ENCODE measurements at regions not wholly inside any gene's neighbourhood (a gene's known extent, or its start where the extent isn't known, plus 50 kb on each side); places are given as distances from the start of the nearest gene placed in this dataset.

DNA sequence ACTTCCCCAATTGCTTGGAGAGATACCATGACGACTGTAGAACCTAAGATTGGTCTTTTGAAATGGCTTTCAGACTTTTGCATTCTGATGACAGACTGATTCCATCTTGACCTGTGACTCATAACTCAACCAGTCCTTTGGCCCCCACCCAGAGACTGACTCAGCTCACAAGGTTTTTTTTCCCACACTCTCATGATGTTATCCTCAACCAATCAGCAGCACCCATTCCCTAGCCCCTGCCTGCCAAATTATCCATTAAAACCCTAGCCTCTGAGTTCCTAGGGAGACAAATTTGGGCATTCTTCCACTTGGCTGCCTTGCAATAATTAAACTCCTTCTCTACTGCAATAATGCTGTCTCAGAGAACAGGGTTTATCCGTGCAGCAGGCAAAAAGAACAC, 1263.3 kb upstream of the CDH9 start:
- no peak for TF ChIP-seq EZH2phosphoT487 (IDR thresholded peaks at IDR 0.05; ENCODE audit: borderline replicate concordance, low read length)
- TF ChIP-seq, protein P1, sequence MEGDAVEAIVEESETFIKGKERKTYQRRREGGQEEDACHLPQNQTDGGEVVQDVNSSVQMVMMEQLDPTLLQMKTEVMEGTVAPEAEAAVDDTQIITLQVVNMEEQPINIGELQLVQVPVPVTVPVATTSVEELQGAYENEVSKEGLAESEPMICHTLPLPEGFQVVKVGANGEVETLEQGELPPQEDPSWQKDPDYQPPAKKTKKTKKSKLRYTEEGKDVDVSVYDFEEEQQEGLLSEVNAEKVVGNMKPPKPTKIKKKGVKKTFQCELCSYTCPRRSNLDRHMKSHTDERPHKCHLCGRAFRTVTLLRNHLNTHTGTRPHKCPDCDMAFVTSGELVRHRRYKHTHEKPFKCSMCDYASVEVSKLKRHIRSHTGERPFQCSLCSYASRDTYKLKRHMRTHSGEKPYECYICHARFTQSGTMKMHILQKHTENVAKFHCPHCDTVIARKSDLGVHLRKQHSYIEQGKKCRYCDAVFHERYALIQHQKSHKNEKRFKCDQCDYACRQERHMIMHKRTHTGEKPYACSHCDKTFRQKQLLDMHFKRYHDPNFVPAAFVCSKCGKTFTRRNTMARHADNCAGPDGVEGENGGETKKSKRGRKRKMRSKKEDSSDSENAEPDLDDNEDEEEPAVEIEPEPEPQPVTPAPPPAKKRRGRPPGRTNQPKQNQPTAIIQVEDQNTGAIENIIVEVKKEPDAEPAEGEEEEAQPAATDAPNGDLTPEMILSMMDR (IDR thresholded peaks at IDR 0.05; ENCODE audit: low read depth, low read length, poor library complexity, severe bottlenecking), result no peak
